IPS-NIHi7 (cell line): ENCODE measurements at regions not wholly inside any gene's neighbourhood (a gene's known extent, or its start where the extent isn't known, plus 50 kb on each side); places are given as distances from the start of the nearest gene placed in this dataset.
"Not testable (repeated sequence)": the region's sequence is repeated elsewhere in the genome, so short reads cannot be mapped to it uniquely, and the experiment has no call there.

Source experiments
- DNase-seq: peaks from one replicate; pipeline ENCODE4 v3.0.0; 2012; ENCODE audit warnings: mixed read lengths; ENCODE audit errors: extremely low spot score

DNA sequence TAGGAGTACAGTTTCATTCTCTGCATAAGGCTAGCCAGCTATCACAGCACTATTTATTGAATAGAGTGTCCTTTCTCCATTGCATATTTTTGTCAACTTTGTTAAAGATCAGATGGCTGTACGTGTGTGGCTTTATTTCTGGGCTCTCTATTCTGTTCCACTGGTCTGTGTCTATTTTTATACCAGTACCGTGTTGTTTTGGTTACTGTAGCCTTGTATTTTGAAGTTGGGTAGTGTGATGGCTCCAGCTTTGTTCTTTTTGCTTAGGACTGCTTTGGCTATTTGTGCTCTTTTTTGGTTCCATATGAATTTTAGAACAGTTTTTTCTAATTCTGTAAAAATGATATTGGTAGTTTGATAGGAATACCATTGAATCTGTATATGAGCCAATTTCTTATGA is 182.1 kb upstream of the DIAPH2 start:
- no peak for DNase-seq

GRCh38 chrX:96529386-96529785 is 155.3 kb upstream of the DIAPH2 start:
- DNase-seq = not testable (repeated sequence)

- DNase-seq = no peak
Observed at GRCh38 chrX:96538104-96538725, 146.4 kb upstream of the DIAPH2 start.

DNA sequence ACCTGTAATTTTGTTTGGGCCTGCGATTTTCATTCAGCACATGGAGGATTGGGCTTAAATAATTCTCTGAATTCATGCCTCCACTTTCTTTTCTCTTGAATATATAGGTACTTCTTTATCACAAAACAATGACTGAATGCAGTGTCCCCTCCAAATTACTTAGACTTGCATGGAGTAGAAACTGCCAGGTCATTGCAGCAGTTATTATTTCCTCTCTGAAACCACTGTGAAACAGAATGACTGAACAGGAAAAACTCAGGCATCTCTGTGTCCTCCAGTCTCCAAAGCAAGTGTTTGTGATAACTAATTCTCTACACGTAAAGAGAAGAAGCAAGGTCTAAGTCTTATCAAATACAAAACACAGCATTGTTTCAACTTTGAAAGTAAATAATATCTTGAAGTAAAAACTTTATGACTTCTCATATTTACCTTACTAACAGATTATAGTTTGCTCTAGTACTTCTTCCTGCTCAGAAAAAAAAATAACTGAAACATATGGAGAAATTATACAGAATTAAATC is 144.5 kb upstream of the DIAPH2 start:
- no peak for DNase-seq

- not testable (repeated sequence) for DNase-seq
Observed at GRCh38 chrX:96546281-96546680, 138.4 kb upstream of the DIAPH2 start.

- no peak for DNase-seq
Observed at GRCh38 chrX:96551322-96551872, 133.2 kb upstream of the DIAPH2 start.

DNA sequence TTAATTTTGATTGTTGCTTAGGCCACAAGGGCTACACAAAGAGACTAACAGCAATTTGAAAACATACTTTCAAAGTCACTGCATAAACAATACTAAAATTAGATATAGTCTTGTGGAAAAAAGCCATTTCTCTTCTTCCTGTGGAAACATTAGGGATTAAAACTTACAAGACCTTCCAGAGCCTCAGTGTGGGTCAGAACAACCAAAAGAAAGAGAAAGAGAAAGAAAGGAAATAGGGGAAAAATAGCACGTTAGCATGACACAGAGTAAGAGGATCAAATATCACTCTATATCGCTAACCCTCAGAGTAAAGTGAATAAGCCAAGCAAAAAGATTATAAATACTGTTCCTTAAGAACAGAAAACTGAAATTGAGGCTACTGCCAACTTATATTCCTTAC is 127.8 kb upstream of the DIAPH2 start:
- DNase-seq = no peak

GRCh38 chrX:96561129-96561528 is 123.5 kb upstream of the DIAPH2 start:
- DNase-seq = not testable (repeated sequence)

DNA sequence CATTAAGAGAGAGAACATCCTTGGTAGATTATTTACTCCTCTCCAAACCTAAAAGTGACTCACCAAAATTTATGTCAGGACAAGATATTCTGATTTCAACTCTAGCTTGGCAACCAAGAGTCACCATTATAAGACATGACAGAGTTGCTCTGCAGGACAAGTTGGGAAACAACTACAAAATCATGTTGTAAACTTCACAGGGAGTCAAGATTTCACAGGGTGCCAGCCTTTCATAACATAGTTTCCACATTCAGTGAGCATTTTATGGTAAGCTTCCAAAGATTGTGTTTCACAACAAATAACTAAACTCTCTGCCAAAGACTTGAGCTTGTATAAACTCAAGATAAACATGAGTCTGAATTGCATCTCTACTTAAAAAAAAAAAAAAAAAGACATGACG is 121.0 kb upstream of the DIAPH2 start:
- no peak for DNase-seq

- no peak for DNase-seq
Observed at GRCh38 chrX:96564595-96564994, 120.0 kb upstream of the DIAPH2 start.

GRCh38 chrX:96566878-96567277 is 117.8 kb upstream of the DIAPH2 start:
- DNase-seq = no peak

DNA sequence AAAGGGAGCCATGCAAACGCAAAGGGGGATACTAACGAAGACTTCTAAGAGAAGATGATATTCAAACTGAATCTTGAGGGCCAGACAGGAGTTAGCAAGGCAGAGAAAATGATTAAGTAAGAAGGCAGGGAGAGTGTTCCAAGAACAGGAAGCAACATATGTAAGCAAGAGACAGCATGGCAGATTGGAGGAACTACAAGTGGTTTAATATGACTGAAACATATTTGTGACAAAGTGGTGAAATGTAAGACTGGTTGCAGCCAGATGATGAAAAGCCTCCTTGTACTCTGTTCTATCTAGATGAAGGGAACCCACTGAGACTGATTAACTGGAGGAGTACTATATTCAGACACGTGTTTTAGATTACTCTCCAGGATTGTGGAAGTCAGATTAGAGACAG is 116.6 kb upstream of the DIAPH2 start:
- no peak for DNase-seq

GRCh38 chrX:96569034-96569433 is 115.6 kb upstream of the DIAPH2 start:
- DNase-seq = no peak

GRCh38 chrX:96575011-96575410 is 109.6 kb upstream of the DIAPH2 start:
- no peak for DNase-seq

DNA sequence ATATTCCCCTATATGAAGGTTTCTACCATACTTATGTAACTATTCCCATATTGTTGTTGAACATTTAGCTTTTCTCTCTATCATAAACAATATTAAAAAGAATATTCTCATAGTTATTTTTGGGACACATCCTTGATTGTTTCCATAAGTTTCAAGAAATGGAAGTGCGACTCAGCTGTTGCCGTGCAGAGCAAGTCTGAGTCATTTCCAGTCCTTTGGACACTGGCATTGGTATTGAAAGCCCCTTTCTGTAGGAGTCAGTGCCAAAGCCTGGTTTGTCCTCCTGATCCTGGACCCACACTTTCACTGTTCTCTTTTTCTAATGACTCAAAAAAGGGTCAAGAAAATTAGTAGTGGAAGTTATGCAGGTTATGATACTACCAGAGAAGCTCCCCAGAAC is 108.3 kb upstream of the DIAPH2 start:
- DNase-seq = no peak

GRCh38 chrX:96578781-96579180 is 105.9 kb upstream of the DIAPH2 start:
- no peak for DNase-seq

DNA sequence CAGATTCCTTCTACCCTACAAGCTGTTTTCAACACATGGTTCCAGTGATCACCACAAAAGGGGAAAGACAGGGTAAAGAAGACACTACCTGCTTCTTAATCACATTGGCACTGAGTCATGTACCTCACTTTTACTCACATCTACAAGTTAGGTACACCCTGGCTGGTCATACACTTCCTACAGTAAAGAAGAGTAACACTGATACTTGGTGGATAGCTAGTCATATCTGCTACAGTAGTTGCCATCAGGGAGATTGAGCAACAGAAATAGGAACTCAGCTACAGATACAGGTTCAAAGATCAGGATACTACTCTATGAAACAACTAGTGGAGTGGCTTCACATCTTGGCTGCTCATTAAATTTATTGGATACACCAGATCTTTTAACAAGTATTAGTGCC is 105.4 kb upstream of the DIAPH2 start:
- no peak for DNase-seq

- DNase-seq = no peak
Observed at GRCh38 chrX:96590403-96590802, 94.2 kb upstream of the DIAPH2 start.

- DNase-seq = no peak
Observed at GRCh38 chrX:96591421-96591820, 93.2 kb upstream of the DIAPH2 start.

GRCh38 chrX:96597847-96598246 is 86.8 kb upstream of the DIAPH2 start:
- DNase-seq = not testable (repeated sequence)

- no peak for DNase-seq
Observed at GRCh38 chrX:96611619-96612362, 72.9 kb upstream of the DIAPH2 start.

DNA sequence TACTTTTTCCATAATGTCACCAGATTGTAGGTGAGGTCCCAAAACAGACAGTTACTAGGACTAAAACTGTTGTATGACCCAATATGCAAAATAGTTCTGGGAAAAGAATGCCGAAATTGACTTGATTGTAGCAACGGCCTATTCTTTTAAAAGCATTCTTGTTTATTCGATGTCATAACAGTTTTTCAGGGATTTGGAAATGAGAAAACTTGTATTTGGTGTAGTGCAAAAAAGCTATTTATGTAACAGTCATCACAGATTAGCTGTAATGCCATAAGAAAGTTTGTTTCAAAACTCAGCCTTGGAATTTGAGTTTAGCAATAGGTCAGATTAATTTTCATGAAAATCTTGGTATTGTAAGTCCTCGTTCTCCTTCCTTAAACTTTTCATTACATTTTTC is 69.2 kb upstream of the DIAPH2 start:
- no peak for DNase-seq

DNA sequence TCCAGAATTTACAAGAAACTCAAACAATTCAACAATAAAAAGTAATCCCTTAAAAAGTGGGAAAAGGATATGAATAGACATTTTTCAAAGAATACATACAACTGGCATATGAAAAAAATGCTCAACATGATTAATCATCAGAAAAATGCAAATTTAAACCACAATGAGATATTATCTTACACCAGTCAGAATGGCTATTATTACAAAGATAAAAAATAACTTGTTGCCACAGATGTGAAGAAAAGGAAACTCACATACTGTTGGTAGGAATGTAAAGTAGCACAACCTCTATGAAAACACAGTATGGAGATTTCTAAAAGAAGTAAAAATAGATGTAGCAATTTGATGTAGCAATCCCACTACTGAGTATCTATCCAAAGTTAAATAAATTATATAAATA is 65.1 kb upstream of the DIAPH2 start:
- DNase-seq = no peak
